GM23338 (cell line): ENCODE measurements at regions not wholly inside any gene's neighbourhood (a gene's known extent, or its start where the extent isn't known, plus 50 kb on each side); places are given as distances from the start of the nearest gene placed in this dataset.
A peak's percentile ranks its signal among the peaks of the same experiment; 100 is the strongest.
"Not testable (repeated sequence)": the region's sequence is repeated elsewhere in the genome, so short reads cannot be mapped to it uniquely, and the experiment has no call there.

ENCODE experiments used
- ATAC-seq: fragments of 200-7000 bp; cut with Tn5 transposase; 3 replicates; pipeline ENCODE4 v1.9.1; 2020
- DNase-seq: peaks from one replicate; pipeline ENCODE4 v3.0.0-alpha.2; 2015; ENCODE audit warnings: low spot score
- H2AFZ ChIP-seq: fragments of 200-600 bp; sonication (generic); 2 replicates; pipeline ENCODE4 v1.8.0; 2016; ENCODE audit warnings: antibody characterized with exemption, mild to moderate bottlenecking, moderate library complexity
- H3F3A ChIP-seq: fragments of 200-600 bp; sonication (generic); replicated peaks from 2 replicates; pipeline ENCODE4 v1.8.0; 2017; ENCODE audit warnings: antibody characterized with exemption, mixed run types, low read depth
- H3K27ac ChIP-seq: fragments of 200-600 bp; sonication (generic); 2 replicates; pipeline ENCODE4 v1.6.1; 2016; ENCODE audit warnings: low read depth
- H3K27me3 ChIP-seq: fragments of 200-600 bp; sonication (generic); 2 replicates; pipeline ENCODE4 v1.8.0; 2016; ENCODE audit warnings: mild to moderate bottlenecking, mixed run types, moderate library complexity; ENCODE audit not compliant: insufficient read depth
- H3K36me3 ChIP-seq: fragments of 200-600 bp; sonication (generic); 2 replicates; pipeline ENCODE4 v1.8.0; 2016; ENCODE audit warnings: mild to moderate bottlenecking; ENCODE audit not compliant: insufficient read depth
- H3K4me1 ChIP-seq: fragments of 200-600 bp; sonication (generic); 2 replicates; pipeline ENCODE4 v1.8.0; 2016; ENCODE audit warnings: mild to moderate bottlenecking, moderate library complexity; ENCODE audit not compliant: insufficient read depth
- H3K4me2 ChIP-seq: fragments of 200-600 bp; sonication (generic); 2 replicates; pipeline ENCODE4 v1.7.1; 2017; ENCODE audit warnings: mixed run types
- H3K4me3 ChIP-seq: fragments of 200-600 bp; sonication (generic); 2 replicates; pipeline ENCODE4 v1.6.1; 2016; ENCODE audit warnings: mixed run types
- H3K79me2 ChIP-seq: fragments of 200-600 bp; sonication (generic); replicated peaks from 2 replicates; pipeline ENCODE4 v1.8.0; 2017; ENCODE audit warnings: mild to moderate bottlenecking; ENCODE audit not compliant: insufficient read depth
- H3K9me2 ChIP-seq: fragments of 200-600 bp; sonication (generic); 2 replicates; pipeline ENCODE4 v1.8.0; 2017; ENCODE audit not compliant: insufficient read depth
- H4K20me1 ChIP-seq: fragments of 200-600 bp; sonication (generic); replicated peaks from 2 replicates; pipeline ENCODE4 v1.8.0; 2017; ENCODE audit warnings: mild to moderate bottlenecking; ENCODE audit not compliant: insufficient read depth
- H3K27ac Mint-ChIP-seq: 2 replicates; pipeline ENCODE4 v1.8.0; 2020; ENCODE audit warnings: inconsistent platforms, mild to moderate bottlenecking, moderate library complexity, mixed read lengths
- H3K27me3 Mint-ChIP-seq: 3 replicates; pipeline ENCODE4 v1.8.0; 2022; ENCODE audit warnings: low read depth, mild to moderate bottlenecking, moderate library complexity, mixed read lengths, inconsistent platforms; ENCODE audit not compliant: insufficient read depth, poor library complexity
- H3K36me3 Mint-ChIP-seq: 3 replicates; pipeline ENCODE4 v1.8.0; 2021; ENCODE audit warnings: low read depth, mild to moderate bottlenecking, inconsistent platforms, moderate library complexity, mixed read lengths
- H3K4me1 Mint-ChIP-seq: 3 replicates; pipeline ENCODE4 v1.8.0; 2020; ENCODE audit warnings: mild to moderate bottlenecking, inconsistent platforms, mixed read lengths
- H3K4me3 Mint-ChIP-seq: 3 replicates; pipeline ENCODE4 v1.8.0; 2021; ENCODE audit warnings: moderate library complexity, mild to moderate bottlenecking, inconsistent platforms, mixed read lengths
- H3K9me3 Mint-ChIP-seq: 3 replicates; pipeline ENCODE4 v1.8.0; 2020; ENCODE audit warnings: moderate library complexity, mild to moderate bottlenecking, inconsistent platforms, mixed read lengths
- CREB1 ChIP-seq: fragments of 250-450 bp; sonication (Bioruptor Pico); IDR thresholded peaks from 2 replicates; pipeline ENCODE4 v1.5.0; 2020; ENCODE audit warnings: low read depth, mild to moderate bottlenecking, moderate library complexity
- CTCF ChIP-seq, 2 experiments: fragments of 200-600 bp in 1 of 2; sonication (generic) in 1 of 2; conservative IDR thresholded peaks; 2 replicates each; pipeline versions ENCODE4 v1.5.1 to v1.6.1; 2016 to 2017; ENCODE audit warnings: antibody characterized with exemption in 2 of 2, low read depth in 2 of 2, mild to moderate bottlenecking in 2 of 2, moderate library complexity in 1 of 2
- EZH2 ChIP-seq: fragments of 200-600 bp; sonication (generic); IDR thresholded peaks from one replicate; pipeline ENCODE4 v1.8.0; 2017; ENCODE audit warnings: antibody characterized with exemption, mild to moderate bottlenecking, low read depth; ENCODE audit not compliant: unreplicated experiment
- EZH2phosphoT487 ChIP-seq: fragments of 200-600 bp; sonication (generic); IDR thresholded peaks from one replicate; pipeline ENCODE4 v1.8.1; 2018; ENCODE audit warnings: antibody characterized with exemption; ENCODE audit not compliant: unreplicated experiment
- JUNB ChIP-seq: IDR thresholded peaks from one replicate; pipeline ENCODE4 v1.6.1; 2016; ENCODE audit warnings: antibody characterized with exemption; ENCODE audit not compliant: unreplicated experiment
- NANOG ChIP-seq: IDR thresholded peaks from 2 replicates; pipeline ENCODE4 v1.6.1; 2016; ENCODE audit warnings: antibody characterized with exemption, borderline replicate concordance
- POLR2AphosphoS5 ChIP-seq: IDR thresholded peaks from 2 replicates; pipeline ENCODE4 v1.6.1; 2016; ENCODE audit warnings: antibody characterized with exemption, low read depth
- STAT1 ChIP-seq: IDR thresholded peaks from one replicate; pipeline ENCODE4 v1.6.1; 2016; ENCODE audit warnings: antibody characterized with exemption; ENCODE audit not compliant: unreplicated experiment
- ZNF114 ChIP-seq: fragments of 250-450 bp; sonication (Bioruptor Pico); IDR thresholded peaks from 2 replicates; pipeline ENCODE4 v1.5.0; 2020; ENCODE audit warnings: mild to moderate bottlenecking, moderate library complexity
- ZNF331 ChIP-seq: fragments of 250-450 bp; sonication (Bioruptor Pico); IDR thresholded peaks from 2 replicates; pipeline ENCODE4 v1.5.0; 2020; ENCODE audit warnings: low read depth, mild to moderate bottlenecking, moderate library complexity
- TF ChIP-seq, protein P1 (sequence below): IDR thresholded peaks from 2 replicates; pipeline ENCODE4 v1.6.1; 2016; ENCODE audit warnings: antibody characterized with exemption
- TF ChIP-seq, protein P2 (sequence below): fragments of 250-450 bp; sonication (Bioruptor Pico); IDR thresholded peaks from 2 replicates; pipeline ENCODE4 v1.5.0; 2020; ENCODE audit warnings: mild to moderate bottlenecking, moderate library complexity

DNA sequence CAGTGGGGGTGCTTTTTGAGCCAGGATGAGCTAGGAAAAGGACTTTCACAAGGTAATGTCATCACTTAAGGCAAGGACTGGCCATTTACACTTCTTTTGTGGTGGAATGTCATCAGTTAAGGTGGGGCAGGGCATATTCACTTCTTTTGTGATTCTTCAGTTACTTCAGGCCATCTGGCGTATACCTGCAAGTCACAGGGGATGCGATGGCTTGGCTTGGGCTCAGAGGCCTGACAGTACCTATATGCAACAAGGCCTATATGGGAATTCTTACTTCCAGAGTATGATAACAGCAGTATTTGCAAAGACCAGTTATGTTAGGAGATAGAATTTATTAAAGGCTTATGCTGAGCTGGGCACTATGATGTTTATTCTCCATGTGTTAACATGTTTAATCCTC, 731.9 kb upstream of the MBL2 start:
- H2AFZ ChIP-seq, H3K9me2 ChIP-seq, H4K20me1 ChIP-seq, H3K27me3 ChIP-seq, ATAC-seq, H3K79me2 ChIP-seq, H3K4me3 ChIP-seq, H3K4me2 ChIP-seq, H3K4me3 Mint-ChIP-seq, H3F3A ChIP-seq: not testable (repeated sequence)
- DNase-seq, result peak; percentile 51
- Mint-ChIP-seq H3K36me3 (peaks cover 60% of the 10 kb centered on the region), H3K9me3 (peaks cover 55% of the 10 kb centered on the region), H3K4me1 (peaks cover 44% of the 10 kb centered on the region), H3K27me3 (peaks cover 22% of the 10 kb centered on the region), H3K27ac (peak overlapping the region; percentile 82)
- Histone ChIP-seq H3K4me1 (peaks cover 27% of the 10 kb centered on the region), H3K36me3 (peaks cover 27% of the 10 kb centered on the region), H3K27ac (peak overlapping the region; percentile 97)

- Mint-ChIP-seq H3K36me3 (peaks cover 76% of the 10 kb centered on the region), H3K9me3 (peaks cover 61% of the 10 kb centered on the region), H3K27me3 (peaks cover 5% of the 10 kb centered on the region), H3K4me3 (no peak overlapping the region), H3K27ac (peak overlapping the region; percentile 5; the same call in 1 of the 2 replicates), H3K4me1 (peaks cover 4% of the 10 kb centered on the region; the same call in 2 of the 3 replicates)
- no peak overlapping the region for H2AFZ ChIP-seq
- no peaks in the 10 kb centered on the region for H3K4me1 ChIP-seq
- no peak for ATAC-seq
- peaks cover 33% of the 10 kb centered on the region for H3K36me3 ChIP-seq
- DNase-seq, result no peak
- H3K79me2 ChIP-seq, result no peaks in the 10 kb centered on the region
- peak overlapping the region; percentile 90 for H3K27ac ChIP-seq
- no peaks in the 10 kb centered on the region for H4K20me1 ChIP-seq
- H3F3A ChIP-seq, result 0 out of 2 replicates have a peak, but pooled peaks cover 4% of the 10 kb centered on the region
- no peaks in the 10 kb centered on the region for H3K27me3 ChIP-seq
- H3K4me2 ChIP-seq, result no peak overlapping the region
- H3K9me2 ChIP-seq, result no peaks in the 10 kb centered on the region
- H3K4me3 ChIP-seq, result no peak overlapping the region
- TF ChIP-seq, protein P1, sequence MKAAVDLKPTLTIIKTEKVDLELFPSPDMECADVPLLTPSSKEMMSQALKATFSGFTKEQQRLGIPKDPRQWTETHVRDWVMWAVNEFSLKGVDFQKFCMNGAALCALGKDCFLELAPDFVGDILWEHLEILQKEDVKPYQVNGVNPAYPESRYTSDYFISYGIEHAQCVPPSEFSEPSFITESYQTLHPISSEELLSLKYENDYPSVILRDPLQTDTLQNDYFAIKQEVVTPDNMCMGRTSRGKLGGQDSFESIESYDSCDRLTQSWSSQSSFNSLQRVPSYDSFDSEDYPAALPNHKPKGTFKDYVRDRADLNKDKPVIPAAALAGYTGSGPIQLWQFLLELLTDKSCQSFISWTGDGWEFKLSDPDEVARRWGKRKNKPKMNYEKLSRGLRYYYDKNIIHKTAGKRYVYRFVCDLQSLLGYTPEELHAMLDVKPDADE, result no peak
- TF ChIP-seq CTCF (conservative IDR thresholded peaks at IDR 0.05; ENCODE audit: low read depth in 2 of 2) (no peak), ZNF331 (CRISPR knock-in tag) (no peak), JUNB (no peak), EZH2 (no peak), EZH2phosphoT487 (no peak), CREB1 (CRISPR knock-in tag) (no peak), NANOG (no peak), ZNF114 (CRISPR knock-in tag) (no peak), POLR2AphosphoS5 (no peak), STAT1 (no peak)
- TF ChIP-seq, protein P2, sequence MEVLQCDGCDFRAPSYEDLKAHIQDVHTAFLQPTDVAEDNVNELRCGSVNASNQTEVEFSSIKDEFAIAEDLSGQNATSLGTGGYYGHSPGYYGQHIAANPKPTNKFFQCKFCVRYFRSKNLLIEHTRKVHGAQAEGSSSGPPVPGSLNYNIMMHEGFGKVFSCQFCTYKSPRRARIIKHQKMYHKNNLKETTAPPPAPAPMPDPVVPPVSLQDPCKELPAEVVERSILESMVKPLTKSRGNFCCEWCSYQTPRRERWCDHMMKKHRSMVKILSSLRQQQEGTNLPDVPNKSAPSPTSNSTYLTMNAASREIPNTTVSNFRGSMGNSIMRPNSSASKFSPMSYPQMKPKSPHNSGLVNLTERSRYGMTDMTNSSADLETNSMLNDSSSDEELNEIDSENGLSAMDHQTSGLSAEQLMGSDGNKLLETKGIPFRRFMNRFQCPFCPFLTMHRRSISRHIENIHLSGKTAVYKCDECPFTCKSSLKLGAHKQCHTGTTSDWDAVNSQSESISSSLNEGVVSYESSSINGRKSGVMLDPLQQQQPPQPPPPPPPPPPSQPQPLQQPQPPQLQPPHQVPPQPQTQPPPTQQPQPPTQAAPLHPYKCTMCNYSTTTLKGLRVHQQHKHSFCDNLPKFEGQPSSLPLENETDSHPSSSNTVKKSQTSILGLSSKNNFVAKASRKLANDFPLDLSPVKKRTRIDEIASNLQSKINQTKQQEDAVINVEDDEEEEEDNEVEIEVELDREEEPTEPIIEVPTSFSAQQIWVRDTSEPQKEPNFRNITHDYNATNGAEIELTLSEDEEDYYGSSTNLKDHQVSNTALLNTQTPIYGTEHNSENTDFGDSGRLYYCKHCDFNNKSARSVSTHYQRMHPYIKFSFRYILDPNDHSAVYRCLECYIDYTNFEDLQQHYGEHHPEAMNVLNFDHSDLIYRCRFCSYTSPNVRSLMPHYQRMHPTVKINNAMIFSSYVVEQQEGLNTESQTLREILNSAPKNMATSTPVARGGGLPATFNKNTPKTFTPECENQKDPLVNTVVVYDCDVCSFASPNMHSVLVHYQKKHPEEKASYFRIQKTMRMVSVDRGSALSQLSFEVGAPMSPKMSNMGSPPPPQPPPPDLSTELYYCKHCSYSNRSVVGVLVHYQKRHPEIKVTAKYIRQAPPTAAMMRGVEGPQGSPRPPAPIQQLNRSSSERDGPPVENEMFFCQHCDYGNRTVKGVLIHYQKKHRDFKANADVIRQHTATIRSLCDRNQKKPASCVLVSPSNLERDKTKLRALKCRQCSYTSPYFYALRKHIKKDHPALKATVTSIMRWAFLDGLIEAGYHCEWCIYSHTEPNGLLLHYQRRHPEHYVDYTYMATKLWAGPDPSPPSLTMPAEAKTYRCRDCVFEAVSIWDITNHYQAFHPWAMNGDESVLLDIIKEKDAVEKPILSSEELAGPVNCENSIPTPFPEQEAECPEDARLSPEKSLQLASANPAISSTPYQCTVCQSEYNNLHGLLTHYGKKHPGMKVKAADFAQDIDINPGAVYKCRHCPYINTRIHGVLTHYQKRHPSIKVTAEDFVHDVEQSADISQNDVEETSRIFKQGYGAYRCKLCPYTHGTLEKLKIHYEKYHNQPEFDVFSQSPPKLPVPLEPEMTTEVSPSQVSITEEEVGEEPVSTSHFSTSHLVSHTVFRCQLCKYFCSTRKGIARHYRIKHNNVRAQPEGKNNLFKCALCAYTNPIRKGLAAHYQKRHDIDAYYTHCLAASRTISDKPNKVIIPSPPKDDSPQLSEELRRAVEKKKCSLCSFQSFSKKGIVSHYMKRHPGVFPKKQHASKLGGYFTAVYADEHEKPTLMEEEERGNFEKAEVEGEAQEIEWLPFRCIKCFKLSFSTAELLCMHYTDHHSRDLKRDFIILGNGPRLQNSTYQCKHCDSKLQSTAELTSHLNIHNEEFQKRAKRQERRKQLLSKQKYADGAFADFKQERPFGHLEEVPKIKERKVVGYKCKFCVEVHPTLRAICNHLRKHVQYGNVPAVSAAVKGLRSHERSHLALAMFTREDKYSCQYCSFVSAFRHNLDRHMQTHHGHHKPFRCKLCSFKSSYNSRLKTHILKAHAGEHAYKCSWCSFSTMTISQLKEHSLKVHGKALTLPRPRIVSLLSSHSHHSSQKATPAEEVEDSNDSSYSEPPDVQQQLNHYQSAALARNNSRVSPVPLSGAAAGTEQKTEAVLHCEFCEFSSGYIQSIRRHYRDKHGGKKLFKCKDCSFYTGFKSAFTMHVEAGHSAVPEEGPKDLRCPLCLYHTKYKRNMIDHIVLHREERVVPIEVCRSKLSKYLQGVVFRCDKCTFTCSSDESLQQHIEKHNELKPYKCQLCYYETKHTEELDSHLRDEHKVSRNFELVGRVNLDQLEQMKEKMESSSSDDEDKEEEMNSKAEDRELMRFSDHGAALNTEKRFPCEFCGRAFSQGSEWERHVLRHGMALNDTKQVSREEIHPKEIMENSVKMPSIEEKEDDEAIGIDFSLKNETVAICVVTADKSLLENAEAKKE (CRISPR knock-in tag), result no peak
Measured at GRCh38 chr10:53491774-53492173, 719.2 kb upstream of the MBL2 start.
